NCI-H526 (cell line): ENCODE measurements at regions not wholly inside any gene's neighbourhood (a gene's known extent, or its start where the extent isn't known, plus 50 kb on each side); places are given as distances from the start of the nearest gene placed in this dataset.

ENCODE experiments used
- DNase-seq, 2 experiments: peaks; one replicate each; lab custom pipeline; 2025; lab: John Stamatoyannopoulos, UW

DNA sequence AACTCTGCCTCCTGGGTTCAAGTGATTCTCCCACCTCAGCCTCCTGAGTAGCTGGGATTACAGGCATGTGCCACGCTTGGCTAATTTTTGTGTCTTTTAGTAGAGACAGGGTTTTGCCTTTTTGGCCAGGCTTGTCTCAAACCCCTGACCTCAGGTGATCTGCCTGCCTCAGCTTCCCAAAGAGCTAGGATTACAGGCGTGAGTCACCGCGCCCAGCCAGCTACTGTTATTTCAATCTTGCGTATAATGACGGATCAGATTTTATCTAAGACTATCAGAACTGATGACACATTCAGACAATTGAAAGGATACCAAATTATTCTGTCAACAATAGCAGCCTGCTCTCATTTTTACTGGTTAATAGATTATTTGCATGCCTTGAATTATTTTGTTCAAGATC, 612.2 kb downstream of the ZIC1 start:
- DNase-seq = no peak

DNA sequence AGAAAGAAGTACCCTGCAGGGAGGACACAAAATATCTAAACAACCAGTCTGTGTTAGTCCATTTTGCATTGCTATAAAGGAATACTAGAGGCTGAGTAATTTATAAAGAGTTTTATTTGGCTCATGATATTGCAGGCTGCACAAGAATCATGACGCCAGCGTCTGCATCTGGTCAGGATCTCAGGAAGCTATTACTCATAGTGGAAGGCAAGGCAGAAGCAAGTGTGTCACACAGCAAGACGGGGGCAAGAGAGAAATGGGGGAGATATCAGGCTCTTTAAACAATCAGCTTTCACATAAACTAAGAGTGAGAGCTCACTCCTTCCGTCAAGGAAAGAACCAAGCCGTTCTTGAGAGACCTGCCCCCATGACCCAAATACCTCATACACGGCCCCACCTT, 614.8 kb downstream of the ZIC1 start:
- DNase-seq = no peak

DNA sequence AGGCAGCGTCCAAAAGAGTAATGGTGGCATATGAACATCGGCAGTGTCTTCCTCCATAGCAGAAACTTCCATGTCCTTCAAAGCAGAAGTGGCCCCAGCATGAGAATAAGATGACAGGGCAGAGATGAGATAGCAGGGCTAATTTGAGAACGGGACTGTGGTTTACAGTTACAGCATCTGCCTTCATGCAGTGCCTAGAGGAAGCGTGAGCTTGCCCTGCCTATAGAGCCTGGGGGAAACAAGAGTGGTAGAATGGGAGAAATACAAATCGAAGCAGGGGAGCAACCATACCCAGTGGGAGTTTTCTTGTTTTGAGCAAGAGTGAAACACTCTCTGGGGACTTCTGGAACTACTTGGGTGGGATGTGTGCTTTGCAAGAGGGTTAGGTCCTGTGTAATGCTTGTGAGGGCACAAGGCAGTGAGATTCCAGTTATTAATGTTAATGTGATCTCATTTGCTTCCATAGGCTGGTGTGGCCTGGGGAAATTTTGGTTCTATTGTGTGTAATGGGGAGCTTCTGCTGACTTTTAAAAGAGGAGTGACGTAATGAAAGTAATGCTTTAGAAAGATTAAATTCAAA, 616.9 kb downstream of the ZIC1 start:
- no peak for DNase-seq

DNA sequence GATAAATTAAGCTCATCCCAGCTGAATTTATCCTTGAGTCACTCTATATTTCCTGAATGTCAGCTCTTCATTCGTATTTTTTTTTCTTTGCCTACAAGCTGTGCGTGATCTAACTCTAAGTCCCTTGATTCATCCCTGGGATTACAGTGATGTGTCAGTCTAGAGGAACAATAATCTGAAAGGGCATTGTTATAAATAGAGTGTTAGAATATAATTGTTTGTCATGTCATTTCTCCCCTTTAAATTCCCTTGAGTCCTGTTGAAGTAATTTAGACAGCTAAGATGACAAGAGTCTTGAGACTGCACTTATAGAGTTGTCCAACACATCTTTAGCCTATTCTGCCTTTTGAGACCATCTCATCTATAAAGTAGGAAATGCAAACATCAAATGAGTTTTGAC, 621.8 kb downstream of the ZIC1 start:
- DNase-seq = no peak

DNA sequence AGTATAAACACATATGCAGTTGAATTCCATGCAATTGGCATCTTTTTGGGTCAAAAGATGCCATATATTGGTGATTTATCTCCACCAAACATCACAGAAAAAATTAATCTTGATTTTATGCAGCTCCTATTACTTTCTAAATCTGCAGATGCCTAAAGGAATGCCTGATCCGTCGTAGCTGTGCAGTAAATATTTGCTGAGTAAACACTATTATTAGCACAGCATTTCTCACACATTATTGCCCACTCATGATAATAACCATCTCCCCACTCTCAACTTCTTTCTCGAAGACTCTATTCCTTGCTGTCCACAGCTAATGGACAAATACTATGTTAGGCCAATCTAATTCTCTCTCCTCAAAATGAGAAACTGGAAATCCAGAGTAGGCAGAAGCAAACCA, 625.2 kb downstream of the ZIC1 start:
- DNase-seq = no peak

DNA sequence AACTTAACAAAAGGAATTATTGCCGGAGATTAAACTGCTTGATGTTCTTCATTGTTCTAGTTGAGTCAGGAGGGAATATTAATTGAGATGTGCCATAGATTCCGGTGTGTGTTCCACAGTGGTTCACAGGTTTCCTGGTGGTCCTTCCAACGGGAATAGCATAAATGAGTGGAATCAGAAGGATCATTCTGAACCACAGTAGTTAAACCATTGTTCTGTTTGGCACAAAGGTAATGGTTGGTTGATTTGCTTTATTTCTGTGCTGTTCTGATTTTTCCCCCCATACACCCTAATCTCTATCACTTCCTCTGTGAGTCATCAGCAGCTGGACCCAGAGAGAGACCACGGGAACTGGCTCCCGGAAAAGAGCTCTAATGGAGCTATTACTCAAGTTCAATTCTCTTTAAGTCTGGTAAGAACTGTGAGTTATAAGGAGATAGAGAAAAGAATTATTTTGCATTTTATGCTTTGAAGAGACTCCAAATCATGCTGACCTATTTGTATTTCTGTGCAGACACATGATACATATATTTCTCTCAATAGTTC, 627.2 kb downstream of the ZIC1 start:
- DNase-seq = no peak

DNA sequence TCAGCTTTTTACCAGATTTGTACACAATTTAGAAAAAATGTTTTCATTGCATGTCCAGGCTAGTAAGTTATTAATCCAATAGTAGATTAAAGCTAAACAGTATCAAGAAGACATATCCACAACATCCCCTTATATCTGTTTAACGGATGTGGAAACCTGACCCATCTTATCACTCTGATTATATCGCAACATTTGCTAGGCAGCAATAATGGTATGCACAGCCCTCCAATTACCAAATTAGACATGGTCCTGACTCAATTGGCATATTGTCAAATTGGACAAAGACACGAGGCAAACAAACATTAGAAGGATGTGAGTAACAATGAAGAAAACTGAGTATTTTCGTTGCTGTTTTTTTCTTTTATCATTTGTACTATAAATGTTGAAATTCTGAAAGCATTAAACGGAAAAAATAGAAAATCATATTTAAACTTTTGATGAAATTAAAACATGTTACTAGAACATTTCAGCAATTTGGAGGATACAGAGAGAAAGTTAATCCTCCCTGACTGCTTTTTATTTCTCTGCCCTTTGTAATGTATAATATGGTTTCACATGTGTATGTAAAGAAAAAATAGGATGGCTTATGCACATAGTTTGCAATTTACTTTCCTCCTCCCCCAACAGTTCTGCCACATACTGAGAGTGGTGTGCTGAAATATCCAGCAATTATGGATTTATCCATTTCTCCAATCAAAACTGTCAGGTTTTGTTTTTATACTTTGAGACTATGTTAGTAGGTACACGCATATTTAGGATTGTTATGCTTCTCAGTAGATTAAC, 633.7 kb downstream of the ZIC1 start:
- no peak for DNase-seq

DNA sequence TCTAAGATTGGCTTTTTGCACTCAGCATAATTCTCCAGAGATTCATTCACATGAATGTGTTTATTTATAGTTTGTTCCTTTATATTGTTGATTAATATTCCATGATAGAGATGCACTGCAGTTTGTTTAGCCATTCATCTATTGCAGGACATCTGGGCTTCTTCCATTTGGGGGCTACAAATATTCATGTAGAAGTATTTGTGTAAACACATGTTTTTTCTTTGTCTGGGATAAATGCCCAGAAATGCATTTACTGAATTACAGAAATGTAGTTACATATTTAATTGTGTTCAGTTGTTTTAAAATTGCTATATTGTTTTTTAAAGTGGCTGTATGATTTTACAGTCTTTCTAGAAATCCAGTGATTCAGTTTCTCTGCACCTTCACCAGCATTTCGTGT, 635.0 kb downstream of the ZIC1 start:
- no peak for DNase-seq

DNA sequence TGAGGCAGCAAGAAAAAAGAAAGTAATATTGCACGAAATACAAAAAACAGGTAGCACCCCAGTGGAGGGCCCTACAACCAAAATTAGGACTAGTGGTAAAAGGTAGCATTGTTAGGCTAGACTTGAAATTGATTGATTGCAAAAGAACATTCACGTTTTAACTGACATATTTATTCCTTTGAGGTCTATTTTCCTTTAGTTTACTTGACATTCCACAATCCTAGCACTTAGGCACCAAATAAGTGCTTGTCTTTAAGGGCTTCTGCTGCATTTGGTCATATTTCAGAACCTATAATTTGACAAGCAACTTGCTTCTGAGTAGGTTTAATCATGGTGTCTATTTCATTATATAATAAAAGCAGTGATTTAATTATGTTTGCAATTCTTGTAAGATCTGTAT, 642.7 kb upstream of the AGTR1 start:
- DNase-seq = no peak

DNA sequence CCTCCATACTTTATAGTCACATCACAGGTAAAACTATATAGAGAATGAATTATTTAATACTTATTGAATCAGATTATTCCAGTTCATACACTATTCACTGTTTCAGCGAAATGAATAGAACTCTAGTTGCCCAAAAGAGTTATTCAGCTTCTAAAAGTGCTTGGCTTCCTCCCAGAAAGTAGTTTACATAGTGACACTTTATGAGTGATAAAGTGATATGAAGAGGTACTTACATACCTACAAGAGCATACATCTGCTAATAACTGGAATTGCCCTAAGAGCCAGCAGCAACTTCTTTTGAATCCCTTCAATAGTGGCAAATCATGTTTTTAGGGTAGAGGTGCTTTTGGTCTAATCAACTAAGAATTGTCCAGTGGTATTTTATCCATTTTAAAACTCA, 635.1 kb upstream of the AGTR1 start:
- no peak for DNase-seq

DNA sequence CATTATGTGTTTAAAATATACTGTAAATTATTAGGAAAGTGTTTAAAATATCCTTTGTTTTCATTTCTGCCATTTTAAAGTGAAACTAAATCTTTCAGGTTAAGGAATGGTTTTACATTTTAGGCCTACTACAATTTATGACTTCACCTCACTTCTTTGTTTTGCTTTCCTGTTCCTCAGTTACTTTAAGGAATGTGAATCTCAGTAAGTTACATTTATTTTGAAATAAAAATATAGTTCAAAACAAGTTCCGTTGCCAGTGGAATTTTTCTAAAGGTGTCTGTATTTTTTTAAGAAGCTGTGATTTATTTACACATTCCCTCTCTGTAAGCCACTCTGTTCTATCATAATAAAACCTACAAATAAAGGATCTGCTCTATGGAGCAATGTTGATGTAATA, 630.9 kb upstream of the AGTR1 start:
- no peak for DNase-seq

DNA sequence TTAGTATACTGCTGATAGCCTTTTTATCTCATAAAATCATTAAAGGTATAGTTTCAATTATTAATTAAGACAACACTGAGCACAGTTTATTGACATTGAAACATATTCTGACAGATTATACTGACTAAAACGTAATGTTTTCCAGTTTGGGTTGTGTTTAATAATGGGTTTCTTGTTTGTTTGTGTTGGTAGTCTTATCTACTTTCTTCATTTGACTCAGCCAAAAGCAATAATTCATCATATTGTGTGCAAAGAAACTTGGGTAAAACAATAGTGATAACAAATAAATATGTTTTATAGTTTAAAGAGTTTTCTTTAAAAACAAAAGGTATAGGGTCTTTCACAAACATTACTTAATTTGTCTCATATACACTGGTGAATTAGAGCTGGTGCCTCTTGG, 629.2 kb upstream of the AGTR1 start:
- no peak for DNase-seq

DNA sequence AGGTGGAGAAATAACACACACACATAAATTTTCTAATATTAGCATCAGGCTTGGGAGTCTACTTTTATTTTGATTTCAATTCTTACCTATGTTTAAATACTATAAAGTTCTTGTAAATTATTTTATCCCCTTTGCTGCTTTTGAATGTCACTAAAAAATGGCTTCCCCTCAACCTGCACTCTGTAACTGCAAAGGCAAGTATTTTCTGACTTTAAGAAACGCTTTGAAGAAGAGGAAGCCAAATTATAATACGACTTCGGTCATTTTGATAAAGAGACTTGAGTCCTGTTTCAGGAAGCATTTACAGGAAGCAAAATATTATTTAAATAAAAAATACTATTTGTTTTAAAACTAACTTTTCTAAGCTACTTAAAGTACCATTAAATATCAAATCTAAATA, 627.7 kb upstream of the AGTR1 start:
- no peak for DNase-seq

DNA sequence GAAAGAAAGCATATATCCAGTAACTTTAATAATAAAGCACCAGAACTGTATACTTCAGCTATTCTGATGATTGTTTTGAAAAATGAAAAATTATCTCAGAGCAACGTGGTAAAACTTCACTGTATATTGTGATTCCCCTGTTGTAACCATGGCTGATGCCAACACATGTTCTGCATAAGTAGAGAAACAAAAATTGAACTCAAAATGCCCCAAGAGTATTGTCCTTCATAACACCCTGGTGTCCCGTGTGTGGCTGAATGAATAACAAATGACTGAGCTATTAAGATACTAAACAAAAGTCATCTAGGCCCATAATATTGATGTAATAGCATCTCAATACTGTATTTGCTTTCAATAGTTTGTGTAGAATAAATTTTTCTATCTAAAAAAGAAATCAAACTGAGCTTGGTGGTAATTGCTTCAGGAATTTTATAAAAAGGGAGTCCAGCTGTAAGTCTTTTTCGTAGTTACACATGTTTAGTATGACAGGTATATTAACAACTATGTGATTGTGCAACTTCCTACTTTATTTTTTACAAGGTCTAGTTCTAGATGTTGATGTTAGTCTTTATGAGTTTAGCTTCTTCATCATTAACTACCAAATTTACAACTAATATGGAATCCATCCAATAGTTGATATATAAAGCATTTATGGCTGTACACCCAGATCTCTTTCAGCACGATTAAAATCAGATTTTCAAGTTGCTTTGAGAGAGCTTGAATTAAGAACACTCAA, 623.8 kb upstream of the AGTR1 start:
- no peak for DNase-seq

DNA sequence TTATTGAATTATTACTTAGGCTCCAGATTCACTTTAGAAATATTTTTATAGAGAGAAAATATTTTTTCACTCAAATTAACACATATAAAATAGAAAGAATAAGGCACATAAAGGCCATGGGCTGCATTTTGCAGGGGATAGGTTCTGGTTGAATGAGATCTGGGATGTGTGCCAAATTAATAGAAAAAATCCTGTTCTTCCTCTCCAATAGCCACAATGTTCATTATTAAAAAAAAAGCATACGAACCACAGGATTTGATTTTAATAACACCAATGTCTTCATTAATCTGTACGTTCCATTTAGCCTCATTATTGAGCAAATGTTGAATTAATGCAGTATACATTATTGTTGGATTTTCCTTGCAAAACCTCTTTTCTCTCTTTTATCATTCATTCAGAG, 622.8 kb upstream of the AGTR1 start:
- no peak for DNase-seq

DNA sequence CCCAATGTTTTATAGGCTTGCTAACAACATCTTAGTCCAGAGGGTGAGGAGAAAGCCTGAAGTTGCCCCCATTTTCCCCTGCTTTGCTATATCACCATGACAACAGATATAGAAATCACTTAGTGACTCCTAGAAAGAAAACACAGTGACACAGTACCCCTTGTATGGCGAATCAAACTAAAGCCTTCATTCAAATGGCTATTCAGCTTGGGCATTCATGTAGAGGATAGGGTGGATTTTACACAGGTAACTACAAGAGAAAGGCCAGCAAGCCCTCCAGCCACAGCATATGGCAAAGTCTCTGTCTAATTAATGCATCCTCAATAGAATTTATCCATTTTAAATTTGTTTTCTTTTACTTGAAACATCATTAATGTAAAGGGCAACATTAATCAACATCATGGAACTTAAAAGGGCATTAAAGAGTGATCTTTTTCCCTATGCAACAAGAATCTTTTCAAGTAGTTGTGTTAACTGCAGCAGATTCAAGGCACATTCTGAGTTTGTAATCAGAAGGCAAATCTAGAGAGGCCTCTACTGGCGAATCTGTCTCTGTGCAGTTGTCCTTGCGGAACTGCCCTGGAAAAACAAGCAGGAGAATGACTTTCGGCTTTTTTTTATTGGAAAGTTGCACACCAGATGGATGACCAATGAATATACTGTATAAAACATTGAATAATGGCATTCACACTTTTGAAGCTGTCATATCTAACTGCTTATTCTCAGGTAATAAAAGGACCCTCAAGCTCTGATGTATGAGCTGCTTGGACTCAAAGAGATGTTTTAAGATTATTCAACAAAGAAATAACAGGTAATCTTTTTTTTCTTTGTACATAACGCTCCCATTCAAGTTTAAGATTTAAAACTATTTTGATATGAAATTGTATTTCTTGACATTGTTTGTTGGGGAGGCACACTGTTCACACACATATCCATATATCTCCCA, 621.7 kb upstream of the AGTR1 start:
- peak; percentile 40 to 63 for DNase-seq

DNA sequence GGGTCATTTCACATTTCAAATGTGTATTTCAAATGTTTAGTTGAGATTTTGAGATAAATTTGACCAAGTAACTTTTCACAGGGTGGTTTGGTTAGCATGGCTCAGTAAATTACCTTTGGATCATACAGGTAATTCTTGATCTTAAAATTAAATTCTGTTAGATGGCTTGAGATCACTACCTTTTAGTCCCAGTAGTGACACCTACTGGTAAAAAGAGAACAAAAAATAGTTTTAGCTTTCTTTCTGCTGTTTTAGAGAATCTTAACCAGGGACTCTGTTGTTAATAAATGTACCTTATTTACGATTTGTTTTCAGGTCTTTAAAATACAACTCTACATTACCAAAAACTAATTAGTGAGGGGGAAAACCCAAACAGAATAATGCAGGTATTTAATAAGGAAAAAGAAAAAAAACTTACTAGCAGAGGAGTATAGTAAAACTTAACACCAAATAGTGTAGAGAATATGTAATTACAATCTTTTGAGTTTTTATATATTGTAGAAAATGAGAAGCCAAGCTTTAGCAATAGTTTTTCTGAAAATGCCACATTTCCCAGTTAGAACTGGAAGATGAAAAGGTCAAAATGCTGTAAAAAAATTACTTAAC, 620.3 kb upstream of the AGTR1 start:
- peak; percentile 10 to 49 for DNase-seq

DNA sequence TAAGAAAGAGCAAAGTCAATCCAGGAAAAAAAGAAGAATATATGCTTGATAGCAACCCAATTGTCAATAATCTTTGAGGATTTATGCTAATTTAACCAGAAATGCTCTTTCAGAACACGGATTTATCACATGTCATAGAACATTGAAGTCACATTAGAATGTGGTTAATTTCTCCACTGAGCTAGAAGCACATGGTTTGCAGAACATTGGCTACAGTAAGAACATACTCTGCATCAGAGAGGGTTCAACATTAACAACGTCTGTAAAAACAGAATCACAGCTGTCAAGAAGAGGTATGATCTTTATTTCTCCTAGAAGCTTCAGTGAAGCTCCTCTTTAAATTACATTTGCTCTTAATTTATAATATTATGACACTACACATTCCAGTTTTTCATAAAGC, 619.7 kb upstream of the AGTR1 start:
- no peak for DNase-seq

DNA sequence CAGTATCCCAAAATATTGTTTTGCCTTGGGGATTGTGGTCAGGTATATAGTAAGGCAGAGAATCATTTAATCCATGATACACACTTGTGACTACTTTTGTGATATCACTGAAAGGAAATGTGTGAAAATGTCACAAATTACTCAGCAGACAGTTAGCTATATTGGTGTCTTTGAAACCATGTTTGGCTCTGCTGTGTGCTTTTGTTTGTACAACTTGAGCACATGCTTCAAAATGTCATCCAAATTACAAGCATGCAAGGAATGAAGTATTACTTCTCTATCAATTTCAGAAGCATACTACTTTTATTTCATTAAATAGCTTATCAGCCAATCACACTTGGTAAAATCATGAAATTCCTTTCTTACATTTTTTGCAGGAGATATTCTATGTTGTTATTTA, 619.0 kb upstream of the AGTR1 start:
- no peak for DNase-seq

DNA sequence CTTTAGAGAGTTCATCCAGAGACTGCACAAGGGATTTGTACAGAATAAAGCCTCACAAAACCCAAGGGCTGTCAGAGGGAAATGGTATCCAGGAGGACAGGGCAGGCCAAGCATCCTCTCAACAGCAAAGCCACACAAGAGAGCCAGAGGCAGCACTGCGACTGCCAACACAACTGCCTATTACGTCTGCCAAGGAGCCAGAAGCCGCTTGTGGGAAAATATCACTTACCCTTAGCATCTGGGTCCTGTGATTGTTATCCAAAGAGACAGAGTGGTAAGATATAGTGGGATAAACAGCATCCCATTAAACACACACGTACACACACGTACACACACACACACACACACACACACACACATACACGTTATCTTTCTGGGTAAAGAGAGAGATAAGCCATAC, 618.3 kb upstream of the AGTR1 start:
- no peak for DNase-seq

DNA sequence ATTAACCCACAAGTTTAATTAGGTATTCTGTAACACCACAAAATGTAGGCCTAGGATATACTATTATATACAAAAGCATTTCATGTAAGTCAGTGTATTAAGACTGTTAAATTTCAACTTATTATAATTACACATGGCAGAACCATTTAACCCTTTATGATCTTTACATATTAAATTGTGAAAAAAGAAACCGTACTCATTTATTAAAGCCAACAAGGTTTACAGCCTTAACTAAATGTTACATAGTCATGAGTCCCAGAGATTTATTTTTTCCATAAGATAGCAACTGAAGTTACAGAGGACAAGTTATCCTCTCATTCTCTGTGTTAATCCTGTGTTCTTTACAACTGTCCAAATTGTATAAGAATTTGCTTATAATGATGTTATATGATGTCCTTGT, 615.8 kb upstream of the AGTR1 start:
- DNase-seq = no peak
